Mammary epithelial cell (primary cell): ENCODE measurements at regions not wholly inside any gene's neighbourhood (a gene's known extent, or its start where the extent isn't known, plus 50 kb on each side); places are given as distances from the start of the nearest gene placed in this dataset.

ENCODE experiments used
- EZH2 ChIP-seq: IDR thresholded peaks from 2 replicates; pipeline ENCODE4 v1.6.1; 2012; ENCODE audit warnings: low read length, inconsistent platforms, borderline replicate concordance
- TF ChIP-seq, protein P1 (sequence below), 2 donors: IDR thresholded peaks in 1 of 2; conservative IDR thresholded peaks in 1 of 2; 2 replicates each; pipeline ENCODE4 v1.5.1; 2011 to 2012; ENCODE audit warnings: inconsistent platforms in 2 of 2, low read length in 2 of 2, mild to moderate bottlenecking in 2 of 2, control low read depth in 1 of 2, low read depth in 1 of 2; ENCODE audit not compliant: insufficient read depth in 1 of 2; ENCODE audit errors: extremely low read depth in 1 of 2

DNA sequence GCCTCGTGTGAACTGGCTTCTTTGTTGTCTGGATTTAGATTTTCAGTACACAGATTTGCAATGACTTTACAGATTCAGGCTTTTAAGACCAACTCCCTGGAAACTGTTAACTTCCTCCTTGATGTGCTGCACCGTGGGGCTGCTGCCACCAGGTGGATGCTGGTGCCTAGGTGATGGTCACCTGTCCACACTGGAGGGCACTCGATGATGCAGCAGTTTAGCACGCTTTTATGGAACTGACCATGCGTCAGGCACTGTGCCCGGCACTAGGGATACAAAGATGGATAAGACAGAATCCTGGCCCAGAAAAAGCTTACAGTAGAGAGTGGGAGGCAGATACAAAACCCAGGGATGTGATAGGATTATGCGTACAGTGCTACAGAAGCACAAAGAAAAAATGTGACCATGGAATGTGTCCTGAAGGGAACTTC, 180.7 kb downstream of the CEP135 start:
- TF ChIP-seq, protein P1, sequence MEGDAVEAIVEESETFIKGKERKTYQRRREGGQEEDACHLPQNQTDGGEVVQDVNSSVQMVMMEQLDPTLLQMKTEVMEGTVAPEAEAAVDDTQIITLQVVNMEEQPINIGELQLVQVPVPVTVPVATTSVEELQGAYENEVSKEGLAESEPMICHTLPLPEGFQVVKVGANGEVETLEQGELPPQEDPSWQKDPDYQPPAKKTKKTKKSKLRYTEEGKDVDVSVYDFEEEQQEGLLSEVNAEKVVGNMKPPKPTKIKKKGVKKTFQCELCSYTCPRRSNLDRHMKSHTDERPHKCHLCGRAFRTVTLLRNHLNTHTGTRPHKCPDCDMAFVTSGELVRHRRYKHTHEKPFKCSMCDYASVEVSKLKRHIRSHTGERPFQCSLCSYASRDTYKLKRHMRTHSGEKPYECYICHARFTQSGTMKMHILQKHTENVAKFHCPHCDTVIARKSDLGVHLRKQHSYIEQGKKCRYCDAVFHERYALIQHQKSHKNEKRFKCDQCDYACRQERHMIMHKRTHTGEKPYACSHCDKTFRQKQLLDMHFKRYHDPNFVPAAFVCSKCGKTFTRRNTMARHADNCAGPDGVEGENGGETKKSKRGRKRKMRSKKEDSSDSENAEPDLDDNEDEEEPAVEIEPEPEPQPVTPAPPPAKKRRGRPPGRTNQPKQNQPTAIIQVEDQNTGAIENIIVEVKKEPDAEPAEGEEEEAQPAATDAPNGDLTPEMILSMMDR (conservative IDR thresholded peaks at IDR 0.05 in 1 of 2, IDR thresholded peaks at IDR 0.05 in 1 of 2; ENCODE audit: extremely low read depth in 1 of 2, insufficient read depth in 1 of 2, low read depth in 1 of 2, low read length in 2 of 2), result peak; percentile 67 to 72
- TF ChIP-seq EZH2, result no peak
